Mammary epithelial cell (primary cell): ENCODE measurements at regions not wholly inside any gene's neighbourhood (a gene's known extent, or its start where the extent isn't known, plus 50 kb on each side); places are given as distances from the start of the nearest gene placed in this dataset.

ENCODE experiments used
- CTCF ChIP-seq, 2 donors: IDR thresholded peaks in 1 of 2; conservative IDR thresholded peaks in 1 of 2; 2 replicates each; pipeline ENCODE4 v1.5.1; 2011 to 2012; ENCODE audit warnings: inconsistent platforms in 2 of 2, low read length in 2 of 2, mild to moderate bottlenecking in 2 of 2, control low read depth in 1 of 2, low read depth in 1 of 2; ENCODE audit not compliant: insufficient read depth in 1 of 2; ENCODE audit errors: extremely low read depth in 1 of 2
- EZH2 ChIP-seq: IDR thresholded peaks from 2 replicates; pipeline ENCODE4 v1.6.1; 2012; ENCODE audit warnings: low read length, inconsistent platforms, borderline replicate concordance

DNA sequence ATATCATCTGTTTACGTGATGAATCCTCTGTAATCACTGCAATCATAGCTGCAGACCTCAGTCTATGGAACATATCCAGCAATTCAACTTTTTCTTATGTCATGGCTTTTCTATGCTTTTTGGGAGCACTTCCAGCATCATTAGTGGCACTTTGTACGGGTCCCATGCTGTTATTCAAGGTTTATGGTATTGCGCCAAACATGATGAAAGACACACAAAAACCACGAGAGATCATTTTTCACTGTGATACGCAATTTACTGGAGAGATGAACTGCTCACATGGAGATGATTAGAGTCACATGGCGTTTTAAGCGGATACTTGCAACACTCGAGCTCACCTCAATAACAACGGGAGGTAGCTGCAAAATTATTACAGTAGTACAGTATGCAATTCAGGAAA lies 2101.7 kb upstream of the PCDH20 start:
- TF ChIP-seq CTCF (conservative IDR thresholded peaks at IDR 0.05 in 1 of 2, IDR thresholded peaks at IDR 0.05 in 1 of 2; ENCODE audit: extremely low read depth in 1 of 2, insufficient read depth in 1 of 2, low read depth in 1 of 2, low read length in 2 of 2) (no peak), EZH2 (no peak)
